ENCODE measurements at regions not wholly inside any gene's neighbourhood (a gene's known extent, or its start where the extent isn't known, plus 50 kb on each side); places are given as distances from the start of the nearest gene placed in this dataset.
A peak's percentile ranks its signal among the peaks of the same experiment; 100 is the strongest.

GRCh38 chr4:3362431-3363287 lies 69.8 kb downstream of the RGS12 start:
- no peak for TF ChIP-seq CTCF (IDR thresholded peaks at IDR 0.05; ENCODE audit: extremely low read depth, insufficient read depth, missing control alignments)
- no peak for DNase-seq (ENCODE audit: low spot score)
- in situ Hi-C loops (cut with MboI; ENCODE audit: low pct_unique_long_range_greater_than_20kb, low sequenced_read_pairs, unreplicated experiment) = no loop called here

- DNase-seq (ENCODE audit: low spot score) = no peak
- no peak for TF ChIP-seq CTCF (IDR thresholded peaks at IDR 0.05; ENCODE audit: extremely low read depth, insufficient read depth, missing control alignments)
- in situ Hi-C loops (cut with MboI; ENCODE audit: low pct_unique_long_range_greater_than_20kb, low sequenced_read_pairs, unreplicated experiment) = no loop called here
Measured at GRCh38 chr4:3363411-3364141, 70.8 kb downstream of the RGS12 start.

- DNase-seq (ENCODE audit: low spot score) = no peak
- TF ChIP-seq CTCF (IDR thresholded peaks at IDR 0.05; ENCODE audit: extremely low read depth, insufficient read depth, missing control alignments) = no peak
- in situ Hi-C loops (cut with MboI; ENCODE audit: low pct_unique_long_range_greater_than_20kb, low sequenced_read_pairs, unreplicated experiment) = no loop called here
Measured at GRCh38 chr4:3364199-3364598, 71.4 kb downstream of the RGS12 start.

GRCh38 chr4:3364634-3365314 lies 72.0 kb downstream of the RGS12 start:
- in situ Hi-C loops (cut with MboI; ENCODE audit: low pct_unique_long_range_greater_than_20kb, low sequenced_read_pairs, unreplicated experiment) = no loop called here
- peak; percentile 12 for DNase-seq (ENCODE audit: low spot score)
- TF ChIP-seq CTCF (IDR thresholded peaks at IDR 0.05; ENCODE audit: extremely low read depth, insufficient read depth, missing control alignments) = no peak

GRCh38 chr4:3365326-3365725 lies 72.5 kb downstream of the RGS12 start:
- TF ChIP-seq CTCF (IDR thresholded peaks at IDR 0.05; ENCODE audit: extremely low read depth, insufficient read depth, missing control alignments) = no peak
- in situ Hi-C loops (cut with MboI; ENCODE audit: low pct_unique_long_range_greater_than_20kb, low sequenced_read_pairs, unreplicated experiment) = no loop called here
- DNase-seq (ENCODE audit: low spot score) = no peak

Data from GM13977 (cell line).